Ishikawa (cell line): ENCODE measurements at regions not wholly inside any gene's neighbourhood (a gene's known extent, or its start where the extent isn't known, plus 50 kb on each side); places are given as distances from the start of the nearest gene placed in this dataset.

Experiments
- REST ChIP-seq: IDR thresholded peaks from 2 replicates; pipeline ENCODE4 v1.6.1; 2012; ENCODE audit warnings: low read depth, mild to moderate bottlenecking
- TEAD4 ChIP-seq: IDR thresholded peaks from 2 replicates; pipeline ENCODE4 v1.6.1; 2012

DNA sequence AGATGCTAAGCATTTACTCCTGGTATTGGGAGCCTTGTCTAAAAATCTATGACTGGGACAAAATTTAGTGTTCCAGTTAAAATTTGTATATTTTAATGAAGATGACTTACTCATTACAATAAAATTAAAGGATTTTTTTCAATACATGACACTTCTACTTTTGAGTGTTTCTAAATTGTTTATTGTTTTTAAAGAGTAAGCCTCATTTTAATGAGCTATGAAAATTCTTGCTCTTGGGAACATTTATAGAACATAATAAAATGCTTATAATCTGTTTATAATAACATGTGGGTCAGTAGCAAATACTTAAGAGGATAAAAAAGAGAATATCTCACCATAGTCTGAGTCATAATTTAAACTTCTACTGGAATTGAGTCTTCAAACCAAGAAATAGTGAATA, 149.5 kb downstream of the PLCE1 start:
- TF ChIP-seq REST (no peak), TEAD4 (no peak)
